HG03039 (cell line): ENCODE measurements at regions not wholly inside any gene's neighbourhood (a gene's known extent, or its start where the extent isn't known, plus 50 kb on each side); places are given as distances from the start of the nearest gene placed in this dataset.

Source experiments
- ATAC-seq: cut with Tn5 transposase; IDR thresholded peaks from one replicate; pipeline ENCODE4 v1.9.1; 2021; ENCODE audit warnings: mild to moderate bottlenecking, moderate library complexity; ENCODE audit not compliant: unreplicated experiment

DNA sequence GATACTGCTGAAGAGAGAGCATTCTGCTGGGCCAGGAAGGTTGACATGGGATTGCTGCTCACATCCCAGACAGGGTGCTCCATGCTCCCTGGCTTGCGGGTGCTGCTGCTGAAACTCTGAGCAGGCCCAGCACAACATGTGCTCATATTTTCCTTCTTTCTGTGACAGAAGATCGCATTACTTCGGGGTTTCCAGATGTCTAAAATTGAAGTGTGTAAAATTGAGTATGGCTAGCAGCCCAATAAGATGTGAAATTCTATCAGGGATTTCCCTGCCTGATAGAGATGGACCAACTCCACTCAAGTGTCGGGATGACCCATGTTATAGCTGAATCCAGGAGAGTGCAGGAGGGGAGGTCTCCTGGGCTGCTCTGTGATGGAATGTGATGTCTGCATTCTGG, 55.6 kb upstream of the KL start:
- no peak for ATAC-seq

- no peak for ATAC-seq
Observed at GRCh38 chr13:32961724-32962123, 54.5 kb upstream of the KL start.

DNA sequence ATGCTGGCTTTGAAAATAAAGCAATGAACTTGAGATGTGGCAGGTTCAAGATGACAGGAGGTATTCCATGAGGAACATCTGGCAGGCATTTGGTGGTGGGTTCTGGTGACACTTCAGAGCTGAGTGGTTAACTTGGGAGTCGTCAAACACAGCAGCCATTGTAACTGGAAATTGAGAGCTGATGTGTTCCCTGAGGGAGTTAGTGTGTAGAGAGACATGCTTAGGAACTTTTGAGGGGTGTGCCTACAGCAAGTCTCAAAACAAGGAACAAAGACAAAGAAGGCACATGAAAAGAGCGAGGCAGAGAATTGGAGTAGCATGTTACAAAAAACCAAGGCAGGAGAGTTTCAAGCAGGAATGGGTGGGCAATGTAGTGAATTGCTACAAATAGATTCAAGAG, 53.9 kb upstream of the KL start:
- no peak for ATAC-seq

DNA sequence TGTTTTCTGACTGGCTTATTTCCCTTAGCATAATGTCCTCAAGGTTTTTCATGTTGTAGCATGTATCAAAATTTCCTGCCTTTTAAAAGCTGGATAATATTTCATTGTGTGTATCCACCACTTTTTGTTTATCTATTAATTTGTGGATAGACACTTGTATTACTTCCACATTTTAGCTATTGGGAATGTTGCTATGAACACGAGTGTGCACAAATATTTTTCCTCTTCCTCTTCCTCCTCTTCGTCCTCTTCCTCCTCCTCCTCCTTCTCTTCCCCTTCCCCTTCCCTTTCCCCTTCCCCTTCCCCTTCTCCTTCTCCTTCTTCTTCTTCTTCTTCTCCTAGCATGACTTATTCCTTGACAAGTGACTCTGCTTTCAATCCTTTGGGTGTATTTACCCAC, 51.2 kb upstream of the KL start:
- no peak for ATAC-seq
